K562 (cell line): ENCODE measurements at regions not wholly inside any gene's neighbourhood (a gene's known extent, or its start where the extent isn't known, plus 50 kb on each side); places are given as distances from the start of the nearest gene placed in this dataset.

Experiments used
- ATAC-seq: fragments of 200-7000 bp; cut with Tn5 transposase; 3 replicates; pipeline ENCODE4 v1.9.1; 2020; ENCODE audit warnings: moderate library complexity
- BruUV-seq: library from RNA; stranded (reverse); fragments of 400-500 nt; replicated peaks from 2 replicates; lab custom pipeline; 2021; lab: Mats Ljungman, UMichigan
- CTCF ChIA-PET: fragments of 300-600 bp; formaldehyde crosslinking; extraction: SDS; loops from one replicate; lab custom pipeline; 2021; ENCODE audit warnings: low intra/inter-chr PET ratio; lab: Yijun Ruan, JAX
- POLR2A ChIA-PET: fragments of 300-600, 350-650 bp; sonication (Branson Sonifier 250); formaldehyde crosslinking; extraction: SDS; loops from one replicate; lab custom pipeline; 2021; ENCODE audit warnings: antibody characterized with exemption, inconsistent platforms; lab: Yijun Ruan, JAX
- DNase-seq, 4 experiments: peaks; one replicate each; pipeline versions ENCODE4 v3.0.0 to v3.0.0-alpha.2; 2011 to 2018; ENCODE audit warnings: low spot score in 3 of 4, mixed read lengths in 3 of 4; ENCODE audit errors: extremely low read depth in 1 of 4
- FAIRE-seq: peaks from 2 replicates; lab custom pipeline; 2011; peaks lifted over from hg19 to GRCh38; lab: Jason Lieb, UNC
- H2AFZ ChIP-seq: 2 replicates; pipeline ENCODE4 v1.6.0; 2011; ENCODE audit warnings: low read depth, low read length, control low read depth, inconsistent platforms
- H3K27ac ChIP-seq: fragments of 200-600 bp; 3 replicates; pipeline ENCODE4 v1.8.0; 2011; ENCODE audit warnings: low read depth, mild to moderate bottlenecking, control low read depth, inconsistent platforms, low read length, moderate library complexity, mixed read lengths; ENCODE audit errors: extremely low read depth
- H3K27me3 ChIP-seq, 2 experiments: fragments of 300-600 bp in 1 of 2; 2 replicates in 1 of 2; 3 replicates in 1 of 2; pipeline versions ENCODE4 v1.6.0 to v1.8.0; 2011; ENCODE audit warnings: inconsistent platforms in 2 of 2, low read length in 2 of 2, mild to moderate bottlenecking in 1 of 2, mixed read lengths in 1 of 2, moderate library complexity in 1 of 2; ENCODE audit not compliant: control insufficient read depth in 2 of 2, insufficient read depth in 2 of 2
- H3K36me3 ChIP-seq: fragments of 300-600 bp; 3 replicates; pipeline ENCODE4 v1.8.0; 2011; ENCODE audit warnings: mild to moderate bottlenecking, low read length, inconsistent platforms; ENCODE audit not compliant: control insufficient read depth, insufficient read depth
- H3K4me1 ChIP-seq, 2 experiments: fragments of 200-600 bp in 1 of 2; replicated peaks in 1 of 2; 2 replicates in 1 of 2; 3 replicates in 1 of 2; pipeline versions ENCODE4 v1.5.1 to v1.8.0; 2011; ENCODE audit warnings: inconsistent platforms in 2 of 2, low read length in 2 of 2, mild to moderate bottlenecking in 1 of 2, mixed read lengths in 1 of 2, moderate library complexity in 1 of 2; ENCODE audit not compliant: control insufficient read depth in 2 of 2, insufficient read depth in 2 of 2
- H3K4me2 ChIP-seq: 2 replicates; pipeline ENCODE4 v1.6.1; 2011; ENCODE audit warnings: low read length, control low read depth, inconsistent platforms, mixed read lengths; ENCODE audit not compliant: insufficient read depth
- H3K4me3 ChIP-seq: fragments of 200-600 bp; sonication (generic), shearing (Covaris generic); 2 replicates; pipeline ENCODE4 v1.5.1; 2016; ENCODE audit warnings: control low read depth, inconsistent platforms
- H3K79me2 ChIP-seq: fragments of 200-600 bp; 3 replicates; pipeline ENCODE4 v1.8.0; 2011; ENCODE audit warnings: low read length, inconsistent platforms; ENCODE audit not compliant: control insufficient read depth, insufficient read depth
- H3K9ac ChIP-seq, 2 experiments: 2 replicates each; pipeline versions ENCODE4 v1.6.0 to v1.6.1; 2011; ENCODE audit warnings: low read depth in 2 of 2, low read length in 2 of 2, control low read depth in 1 of 2, inconsistent platforms in 1 of 2, mild to moderate bottlenecking in 1 of 2, mixed read lengths in 1 of 2; ENCODE audit not compliant: insufficient read depth in 1 of 2
- H3K9me1 ChIP-seq: one replicate; pipeline ENCODE4 v1.6.0; 2011; ENCODE audit warnings: inconsistent platforms, mild to moderate bottlenecking, low read length, moderate library complexity; ENCODE audit not compliant: control insufficient read depth, insufficient read depth
- H3K9me3 ChIP-seq: replicated peaks from 2 replicates; pipeline ENCODE4 v1.5.1; 2011; ENCODE audit warnings: low read depth, low read length, inconsistent platforms; ENCODE audit not compliant: control insufficient read depth, insufficient read depth
- H4K20me1 ChIP-seq: replicated peaks from 2 replicates; pipeline ENCODE4 v1.6.1; 2011; ENCODE audit warnings: low read length, inconsistent platforms, mixed read lengths; ENCODE audit not compliant: control insufficient read depth, insufficient read depth
- C11orf30 ChIP-seq: fragments of 450-650 bp; IDR thresholded peaks from 2 replicates; pipeline ENCODE4 v1.6.1; 2016; ENCODE audit warnings: low read depth, mild to moderate bottlenecking
- CBX8 ChIP-seq: fragments of 200-600 bp; sonication (generic); IDR thresholded peaks from 2 replicates; pipeline ENCODE4 v1.6.1; 2012; ENCODE audit warnings: borderline replicate concordance, mixed run types, low read depth, mild to moderate bottlenecking, moderate library complexity, mixed read lengths, low read length, control low read depth, inconsistent platforms; ENCODE audit not compliant: poor library complexity, severe bottlenecking; ENCODE audit errors: extremely low read depth
- EP400 ChIP-seq: fragments of 450-650 bp; IDR thresholded peaks from 2 replicates; pipeline ENCODE4 v1.6.1; 2017; ENCODE audit warnings: antibody characterized with exemption, mild to moderate bottlenecking, moderate library complexity
- GATA2 ChIP-seq: sonication (generic); formaldehyde crosslinking; IDR thresholded peaks from 2 replicates; pipeline ENCODE4 v1.4.0; 2020; ENCODE audit warnings: mild to moderate bottlenecking, missing genetic modification reagents
- L3MBTL2 ChIP-seq: fragments of 450-650 bp; IDR thresholded peaks from 2 replicates; pipeline ENCODE4 v1.6.1; 2016; ENCODE audit warnings: mild to moderate bottlenecking, moderate library complexity
- POLR2AphosphoS5 ChIP-seq: IDR thresholded peaks from 2 replicates; pipeline ENCODE4 v1.6.1; 2011; ENCODE audit warnings: mild to moderate bottlenecking, low read depth, low read length, moderate library complexity; ENCODE audit not compliant: control insufficient read depth, insufficient read depth
- SMAD4 ChIP-seq: fragments of 250-450 bp; sonication (Bioruptor Pico); conservative IDR thresholded peaks from 2 replicates; pipeline ENCODE4 v1.8.0; 2021; ENCODE audit warnings: inconsistent platforms, mild to moderate bottlenecking, moderate library complexity
- THRAP3 ChIP-seq: fragments of 450-650 bp; IDR thresholded peaks from 2 replicates; pipeline ENCODE4 v1.6.1; 2016; ENCODE audit warnings: mild to moderate bottlenecking, inconsistent platforms, borderline replicate concordance
- YBX1 ChIP-seq: fragments of 450-650 bp; IDR thresholded peaks from 2 replicates; pipeline ENCODE4 v1.7.1; 2016; ENCODE audit warnings: mild to moderate bottlenecking
- ZBTB43 ChIP-seq: sonication (generic); formaldehyde crosslinking; IDR thresholded peaks from 2 replicates; pipeline ENCODE4 v1.8.0; 2023; ENCODE audit warnings: mild to moderate bottlenecking, missing genetic modification reagents
- ZNF197 ChIP-seq: fragments of 200-800 bp; sonication (Bioruptor generic); IDR thresholded peaks from 2 replicates; pipeline ENCODE4 v1.6.1; 2016; ENCODE audit warnings: low read depth, missing genetic modification characterization, missing compliant biosample characterization
- ZNF253 ChIP-seq: fragments of 250-450 bp; sonication (Bioruptor Pico); conservative IDR thresholded peaks from 2 replicates; pipeline ENCODE4 v1.6.1; 2021; ENCODE audit warnings: mild to moderate bottlenecking
- ZNF668 ChIP-seq: fragments of 250-450 bp; sonication (Bioruptor Pico); IDR thresholded peaks from 2 replicates; pipeline ENCODE4 v1.8.0; 2022; ENCODE audit warnings: mild to moderate bottlenecking, inconsistent platforms
- WGBS: fragments of 100-300 bp; shearing (Covaris generic); methylation state at CpG from one replicate; pipeline ENCODE4 v1.1.6; 2016; ENCODE audit warnings: low coverage, mixed read lengths; ENCODE audit not compliant: insufficient coverage; ENCODE audit errors: missing lambda C conversion rate; 5-methylcytosine and 5-hydroxymethylcytosine counted together
- in situ Hi-C: fragments of 300-500 bp; cut with MboI; formaldehyde crosslinking; loops from 4 replicates; pipeline ENCODE4 v1.15.0; 2018; ENCODE audit warnings: inconsistent platforms, mixed read lengths
- intact Hi-C: fragments of 100-400 bp; cut with micrococcal nuclease; formaldehyde crosslinking; loops from 2 replicates; pipeline ENCODE4 v1.14.2; 2022

- no peak for TF ChIP-seq CBX8
- no peak for TF ChIP-seq C11orf30
- TF ChIP-seq ZBTB43 (CRISPR knock-in tag), result no peak
- no peak for TF ChIP-seq ZNF253 (CRISPR knock-in tag)
- no peak for TF ChIP-seq SMAD4 (CRISPR knock-in tag)
- TF ChIP-seq ZNF197 (CRISPR knock-in tag), result no peak
- no peak for TF ChIP-seq GATA2 (CRISPR knock-in tag)
- TF ChIP-seq L3MBTL2, result no peak
- no peak for TF ChIP-seq POLR2AphosphoS5
- no peak for TF ChIP-seq THRAP3
- no peak for TF ChIP-seq EP400
- TF ChIP-seq, all 486 proteins: peak for 0
These were observed 56.2 kb upstream of the SLC2A13 start (continued) for GRCh38 chr12:40162033-40162432.

- Histone ChIP-seq H3K27ac (no peak overlapping the region), H3K9me1 (no peaks in the 10 kb centered on the region), H3K27me3 (no peaks in the 10 kb centered on the region), H3K4me2 (no peak overlapping the region), H3K9ac (no peak overlapping the region), H3K79me2 (no peaks in the 10 kb centered on the region), H3K4me1 (no peaks in the 10 kb centered on the region), H4K20me1 (no peaks in the 10 kb centered on the region), H3K36me3 (no peaks in the 10 kb centered on the region), H2AFZ (no peak overlapping the region), H3K9me3 (no peaks in the 10 kb centered on the region), H3K4me3 (no peak overlapping the region)
- BruUV-seq, result no TSS peak
- no peak for ATAC-seq
- intact Hi-C loops, result loop anchor here (10.0 kb wide), 1 partner anchor 766 kb away; no protein-coding TSS in a partner anchor
- DNase-seq, result no peak
- ChIA-PET POLR2A (no interaction called here), CTCF (no interaction called here)
- in situ Hi-C loops, result loop anchor here (25.0 kb wide), 1 partner anchor 754 kb away; no protein-coding TSS in a partner anchor
- WGBS, result 8% methylated on average over 1 of the region's 1 CpG
- no peak for FAIRE-seq
- TF ChIP-seq ZNF668 (CRISPR knock-in tag) (no peak), YBX1 (no peak)
These were observed 52.8 kb upstream of the SLC2A13 start for GRCh38 chr12:40158592-40159111.
